ENCODE measurements at regions not wholly inside any gene's neighbourhood (a gene's known extent, or its start where the extent isn't known, plus 50 kb on each side); places are given as distances from the start of the nearest gene placed in this dataset.
"Not testable (repeated sequence)": the region's sequence is repeated elsewhere in the genome, so short reads cannot be mapped to it uniquely, and the experiment has no call there.

- no peaks in the 10 kb centered on the region for H3K27me3 ChIP-seq (ENCODE audit: control insufficient read depth, insufficient read depth, low read length)
- 40% methylated on average over 1 of the region's 1 CpG for WGBS (ENCODE audit: insufficient coverage, low lambda C conversion rate)
- no peaks in the 10 kb centered on the region for H3K36me3 ChIP-seq (ENCODE audit: control insufficient read depth, insufficient read depth, low read length)
- H3K4me3 ChIP-seq (ENCODE audit: low read length), result no peak overlapping the region
- H3K27ac ChIP-seq (ENCODE audit: low read length), result no peak overlapping the region
- no peak for DNase-seq
- H3K4me1 ChIP-seq (ENCODE audit: control insufficient read depth, insufficient read depth, low read length), result no peaks in the 10 kb centered on the region
- peaks cover 2% of the 10 kb centered on the region for H3K9me3 ChIP-seq (ENCODE audit: control insufficient read depth, low read depth, low read length)
Observed at GRCh38 chr13:64087624-64088023, 2672.0 kb upstream of the PCDH20 start.

GRCh38 chr13:64083811-64084210 lies 2668.2 kb upstream of the PCDH20 start:
- WGBS (ENCODE audit: insufficient coverage, low lambda C conversion rate), result 83% methylated on average over 1 of the region's 1 CpG
- Histone ChIP-seq H3K4me1 (ENCODE audit: control insufficient read depth, insufficient read depth, low read length) (no peaks in the 10 kb centered on the region), H3K27me3 (ENCODE audit: control insufficient read depth, insufficient read depth, low read length) (no peaks in the 10 kb centered on the region), H3K27ac (ENCODE audit: low read length) (no peak overlapping the region), H3K36me3 (ENCODE audit: control insufficient read depth, insufficient read depth, low read length) (no peaks in the 10 kb centered on the region), H3K4me3 (ENCODE audit: low read length) (no peak overlapping the region), H3K9me3 (ENCODE audit: control insufficient read depth, low read depth, low read length) (peaks cover 2% of the 10 kb centered on the region)
- no peak for DNase-seq

- no peaks in the 10 kb centered on the region for H3K27me3 ChIP-seq (ENCODE audit: control insufficient read depth, insufficient read depth, low read length)
- H3K9me3 ChIP-seq (ENCODE audit: control insufficient read depth, low read depth, low read length), result peaks cover 7% of the 10 kb centered on the region
- WGBS (ENCODE audit: insufficient coverage, low lambda C conversion rate), result no CpG with 5 or more reads among the region's 1 CpG
- H3K36me3 ChIP-seq (ENCODE audit: control insufficient read depth, insufficient read depth, low read length), result no peaks in the 10 kb centered on the region
- no peaks in the 10 kb centered on the region for H3K4me1 ChIP-seq (ENCODE audit: control insufficient read depth, insufficient read depth, low read length)
- H3K4me3 ChIP-seq (ENCODE audit: low read length), result no peak overlapping the region
- H3K27ac ChIP-seq (ENCODE audit: low read length), result no peak overlapping the region
- DNase-seq, result no peak
Observed at GRCh38 chr13:64083396-64083795, 2667.7 kb upstream of the PCDH20 start.

GRCh38 chr13:64078480-64078936 lies 2662.9 kb upstream of the PCDH20 start:
- H3K4me1 ChIP-seq (ENCODE audit: control insufficient read depth, insufficient read depth, low read length), result no peaks in the 10 kb centered on the region
- no peaks in the 10 kb centered on the region for H3K36me3 ChIP-seq (ENCODE audit: control insufficient read depth, insufficient read depth, low read length)
- no peak overlapping the region for H3K4me3 ChIP-seq (ENCODE audit: low read length)
- no CpG with 5 or more reads among the region's 22 CpGs for WGBS (ENCODE audit: insufficient coverage, low lambda C conversion rate)
- no peak for DNase-seq
- no peak overlapping the region for H3K27ac ChIP-seq (ENCODE audit: low read length)
- H3K27me3 ChIP-seq (ENCODE audit: control insufficient read depth, insufficient read depth, low read length), result no peaks in the 10 kb centered on the region
- H3K9me3 ChIP-seq (ENCODE audit: control insufficient read depth, low read depth, low read length), result peaks cover 13% of the 10 kb centered on the region

- no peaks in the 10 kb centered on the region for H3K4me1 ChIP-seq (ENCODE audit: control insufficient read depth, insufficient read depth, low read length)
- no peaks in the 10 kb centered on the region for H3K27me3 ChIP-seq (ENCODE audit: control insufficient read depth, insufficient read depth, low read length)
- no peaks in the 10 kb centered on the region for H3K36me3 ChIP-seq (ENCODE audit: control insufficient read depth, insufficient read depth, low read length)
- no peak for DNase-seq
- no CpG with 5 or more reads among the region's 6 CpGs for WGBS (ENCODE audit: insufficient coverage, low lambda C conversion rate)
- no peak overlapping the region for H3K4me3 ChIP-seq (ENCODE audit: low read length)
- H3K9me3 ChIP-seq (ENCODE audit: control insufficient read depth, low read depth, low read length), result peaks cover 13% of the 10 kb centered on the region
- no peak overlapping the region for H3K27ac ChIP-seq (ENCODE audit: low read length)
Observed at GRCh38 chr13:64078025-64078424, 2662.4 kb upstream of the PCDH20 start.

GRCh38 chr13:64077132-64077835 lies 2661.6 kb upstream of the PCDH20 start:
- not testable (repeated sequence) for DNase-seq; H3K4me3 ChIP-seq (ENCODE audit: low read length); H3K4me1 ChIP-seq (ENCODE audit: control insufficient read depth, insufficient read depth, low read length); H3K27me3 ChIP-seq (ENCODE audit: control insufficient read depth, insufficient read depth, low read length); H3K27ac ChIP-seq (ENCODE audit: low read length); H3K36me3 ChIP-seq (ENCODE audit: control insufficient read depth, insufficient read depth, low read length)
- no CpG with 5 or more reads among the region's 36 CpGs for WGBS (ENCODE audit: insufficient coverage, low lambda C conversion rate)
- H3K9me3 ChIP-seq (ENCODE audit: control insufficient read depth, low read depth, low read length), result peaks cover 13% of the 10 kb centered on the region

- no peaks in the 10 kb centered on the region for H3K4me1 ChIP-seq (ENCODE audit: control insufficient read depth, insufficient read depth, low read length)
- H3K9me3 ChIP-seq (ENCODE audit: control insufficient read depth, low read depth, low read length), result peaks cover 13% of the 10 kb centered on the region
- no CpG with 5 or more reads among the region's 14 CpGs for WGBS (ENCODE audit: insufficient coverage, low lambda C conversion rate)
- no peak overlapping the region for H3K27ac ChIP-seq (ENCODE audit: low read length)
- no peaks in the 10 kb centered on the region for H3K36me3 ChIP-seq (ENCODE audit: control insufficient read depth, insufficient read depth, low read length)
- DNase-seq, result no peak
- H3K27me3 ChIP-seq (ENCODE audit: control insufficient read depth, insufficient read depth, low read length), result no peaks in the 10 kb centered on the region
- H3K4me3 ChIP-seq (ENCODE audit: low read length), result no peak overlapping the region
Observed at GRCh38 chr13:64075543-64076271, 2660.1 kb upstream of the PCDH20 start.

GRCh38 chr13:64074971-64075474 lies 2659.4 kb upstream of the PCDH20 start:
- peaks cover 13% of the 10 kb centered on the region for H3K9me3 ChIP-seq (ENCODE audit: control insufficient read depth, low read depth, low read length)
- WGBS (ENCODE audit: insufficient coverage, low lambda C conversion rate), result no CpG with 5 or more reads among the region's 12 CpGs
- H3K27ac ChIP-seq (ENCODE audit: low read length), result no peak overlapping the region
- H3K4me1 ChIP-seq (ENCODE audit: control insufficient read depth, insufficient read depth, low read length), result no peaks in the 10 kb centered on the region
- H3K27me3 ChIP-seq (ENCODE audit: control insufficient read depth, insufficient read depth, low read length), result no peaks in the 10 kb centered on the region
- H3K36me3 ChIP-seq (ENCODE audit: control insufficient read depth, insufficient read depth, low read length), result no peaks in the 10 kb centered on the region
- peak in 1 of 2 donors; percentile 1 for DNase-seq
- H3K4me3 ChIP-seq (ENCODE audit: low read length), result no peak overlapping the region

GRCh38 chr13:64073203-64073602 lies 2657.6 kb upstream of the PCDH20 start:
- Histone ChIP-seq H3K27ac (ENCODE audit: low read length) (no peak overlapping the region), H3K4me1 (ENCODE audit: control insufficient read depth, insufficient read depth, low read length) (no peaks in the 10 kb centered on the region), H3K4me3 (ENCODE audit: low read length) (no peak overlapping the region), H3K36me3 (ENCODE audit: control insufficient read depth, insufficient read depth, low read length) (no peaks in the 10 kb centered on the region), H3K27me3 (ENCODE audit: control insufficient read depth, insufficient read depth, low read length) (no peaks in the 10 kb centered on the region), H3K9me3 (ENCODE audit: control insufficient read depth, low read depth, low read length) (peaks cover 6% of the 10 kb centered on the region)
- DNase-seq, result no peak

GRCh38 chr13:64071352-64071751 lies 2655.7 kb upstream of the PCDH20 start:
- WGBS (ENCODE audit: insufficient coverage, low lambda C conversion rate), result 100% methylated on average over 1 of the region's 1 CpG
- Histone ChIP-seq H3K27me3 (ENCODE audit: control insufficient read depth, insufficient read depth, low read length) (no peaks in the 10 kb centered on the region), H3K4me3 (ENCODE audit: low read length) (no peak overlapping the region), H3K36me3 (ENCODE audit: control insufficient read depth, insufficient read depth, low read length) (no peaks in the 10 kb centered on the region), H3K27ac (ENCODE audit: low read length) (no peak overlapping the region), H3K4me1 (ENCODE audit: control insufficient read depth, insufficient read depth, low read length) (no peaks in the 10 kb centered on the region), H3K9me3 (ENCODE audit: control insufficient read depth, low read depth, low read length) (peaks cover 3% of the 10 kb centered on the region)
- DNase-seq, result no peak
